Stomach (tissue), 4 donors: ENCODE measurements at regions not wholly inside any gene's neighbourhood (a gene's known extent, or its start where the extent isn't known, plus 50 kb on each side); places are given as distances from the start of the nearest gene placed in this dataset.

Source experiments
- EP300 ChIP-seq: sonication (generic); formaldehyde crosslinking; IDR thresholded peaks from one replicate; pipeline ENCODE4 v1.6.1; 2017; ENCODE audit warnings: antibody characterized with exemption
- TF ChIP-seq, protein P1 (sequence below), 7 experiments: fragments of 450-650 bp in 4 of 7; fragments of 200-600 bp in 3 of 7; sonication (generic) in 3 of 7; IDR thresholded peaks; one replicate each; pipeline ENCODE4 v1.5.1; 2016 to 2019; ENCODE audit warnings: antibody characterized with exemption in 7 of 7, control low read depth in 2 of 7, mild to moderate bottlenecking in 1 of 7

DNA sequence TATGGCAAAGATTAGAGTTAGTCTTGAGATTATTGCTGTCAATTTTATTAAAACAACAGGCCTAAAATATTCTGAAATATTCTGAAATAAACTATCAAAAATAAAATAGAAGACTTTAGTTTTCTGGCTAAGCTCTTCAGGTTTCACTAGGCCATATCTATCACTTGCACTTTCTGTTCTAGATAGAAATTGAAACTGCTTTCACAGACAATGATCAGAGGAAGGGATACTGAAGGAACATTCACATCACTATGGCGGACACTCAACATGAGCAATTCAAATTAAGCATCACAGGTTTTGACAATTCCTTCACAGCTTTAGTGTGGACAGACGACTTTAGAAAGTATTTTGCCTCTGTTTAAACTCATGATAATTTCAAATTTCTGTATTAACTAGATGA is 586.4 kb upstream of the REG3G start:
- TF ChIP-seq, protein P1, sequence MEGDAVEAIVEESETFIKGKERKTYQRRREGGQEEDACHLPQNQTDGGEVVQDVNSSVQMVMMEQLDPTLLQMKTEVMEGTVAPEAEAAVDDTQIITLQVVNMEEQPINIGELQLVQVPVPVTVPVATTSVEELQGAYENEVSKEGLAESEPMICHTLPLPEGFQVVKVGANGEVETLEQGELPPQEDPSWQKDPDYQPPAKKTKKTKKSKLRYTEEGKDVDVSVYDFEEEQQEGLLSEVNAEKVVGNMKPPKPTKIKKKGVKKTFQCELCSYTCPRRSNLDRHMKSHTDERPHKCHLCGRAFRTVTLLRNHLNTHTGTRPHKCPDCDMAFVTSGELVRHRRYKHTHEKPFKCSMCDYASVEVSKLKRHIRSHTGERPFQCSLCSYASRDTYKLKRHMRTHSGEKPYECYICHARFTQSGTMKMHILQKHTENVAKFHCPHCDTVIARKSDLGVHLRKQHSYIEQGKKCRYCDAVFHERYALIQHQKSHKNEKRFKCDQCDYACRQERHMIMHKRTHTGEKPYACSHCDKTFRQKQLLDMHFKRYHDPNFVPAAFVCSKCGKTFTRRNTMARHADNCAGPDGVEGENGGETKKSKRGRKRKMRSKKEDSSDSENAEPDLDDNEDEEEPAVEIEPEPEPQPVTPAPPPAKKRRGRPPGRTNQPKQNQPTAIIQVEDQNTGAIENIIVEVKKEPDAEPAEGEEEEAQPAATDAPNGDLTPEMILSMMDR (IDR thresholded peaks at IDR 0.05): no peak
- TF ChIP-seq EP300: no peak
